Frontal cortex (tissue), 3 donors: ENCODE measurements at regions not wholly inside any gene's neighbourhood (a gene's known extent, or its start where the extent isn't known, plus 50 kb on each side); places are given as distances from the start of the nearest gene placed in this dataset.
"Not testable (repeated sequence)": the region's sequence is repeated elsewhere in the genome, so short reads cannot be mapped to it uniquely, and the experiment has no call there.

Source experiments
- DNase-seq, 2 donors: peaks; one replicate each; pipeline ENCODE4 v3.0.0; 2012; ENCODE audit warnings: low spot score in 2 of 2
- FAIRE-seq: peaks from 2 replicates; lab custom pipeline; 2012; peaks lifted over from hg19 to GRCh38; lab: Jason Lieb, UNC
- donor health status: control.
- donor health status: control.
- donor health status: control.

GRCh38 chr9:19922476-19923118, 133.8 kb upstream of the SLC24A2 start:
- DNase-seq = peak; percentile 38 to 55
- FAIRE-seq = peak; percentile 72

- DNase-seq (no peak), FAIRE-seq (no peak)
These were observed 131.6 kb upstream of the SLC24A2 start for GRCh38 chr9:19920401-19920800.

- DNase-seq = no peak
- FAIRE-seq = no peak
These were observed 129.8 kb upstream of the SLC24A2 start for GRCh38 chr9:19918630-19919029.

- FAIRE-seq (no peak), DNase-seq (no peak)
These were observed 125.2 kb upstream of the SLC24A2 start for GRCh38 chr9:19914044-19914443.

- no peak for DNase-seq
- no peak for FAIRE-seq
These were observed 124.3 kb upstream of the SLC24A2 start for GRCh38 chr9:19913151-19913550.

GRCh38 chr9:19903076-19903475, 114.2 kb upstream of the SLC24A2 start:
- FAIRE-seq = no peak
- DNase-seq = no peak

- DNase-seq (no peak), FAIRE-seq (no peak)
These were observed 112.7 kb upstream of the SLC24A2 start for GRCh38 chr9:19901586-19901985.

- no peak for DNase-seq
- FAIRE-seq = no peak
These were observed 107.3 kb upstream of the SLC24A2 start for GRCh38 chr9:19896161-19896560.

GRCh38 chr9:19895578-19895977, 106.7 kb upstream of the SLC24A2 start:
- not testable (repeated sequence) for DNase-seq, FAIRE-seq

- DNase-seq (peak in 1 of 2 donors; percentile 3), FAIRE-seq (no peak)
These were observed 106.2 kb upstream of the SLC24A2 start for GRCh38 chr9:19895006-19895405.

GRCh38 chr9:19885608-19886007, 96.8 kb upstream of the SLC24A2 start:
- no peak for DNase-seq
- no peak for FAIRE-seq

GRCh38 chr9:19879062-19879461, 90.2 kb upstream of the SLC24A2 start:
- DNase-seq (no peak), FAIRE-seq (no peak)

- DNase-seq (no peak), FAIRE-seq (no peak)
These were observed 87.9 kb upstream of the SLC24A2 start for GRCh38 chr9:19876569-19877316.

- FAIRE-seq = no peak
- no peak for DNase-seq
These were observed 86.6 kb upstream of the SLC24A2 start for GRCh38 chr9:19875291-19875920.

- DNase-seq, FAIRE-seq: not testable (repeated sequence)
These were observed 84.4 kb upstream of the SLC24A2 start for GRCh38 chr9:19873188-19873587.

- DNase-seq (no peak), FAIRE-seq (no peak)
These were observed 82.2 kb upstream of the SLC24A2 start for GRCh38 chr9:19870988-19871387.

GRCh38 chr9:19840953-19841352, 52.1 kb upstream of the SLC24A2 start:
- no peak for DNase-seq
- FAIRE-seq = no peak
